Osteoblast (primary cell): ENCODE measurements at regions not wholly inside any gene's neighbourhood (a gene's known extent, or its start where the extent isn't known, plus 50 kb on each side); places are given as distances from the start of the nearest gene placed in this dataset.
A peak's percentile ranks its signal among the peaks of the same experiment; 100 is the strongest.
"Not testable (repeated sequence)": the region's sequence is repeated elsewhere in the genome, so short reads cannot be mapped to it uniquely, and the experiment has no call there.

Source experiments
- DNase-seq: peaks from one replicate; pipeline ENCODE4 v3.0.0; 2011; ENCODE audit warnings: low spot score, mixed read lengths; ENCODE audit not compliant: insufficient read length; ENCODE audit errors: missing footprints
- H2AFZ ChIP-seq: 2 replicates; pipeline ENCODE4 v1.6.0; 2011; ENCODE audit warnings: mild to moderate bottlenecking, low read length
- H3K27ac ChIP-seq: 2 replicates; pipeline ENCODE4 v1.5.1; 2011; ENCODE audit warnings: mild to moderate bottlenecking, low read depth, low read length, moderate library complexity
- H3K27me3 ChIP-seq: 2 replicates; pipeline ENCODE4 v1.6.0; 2012; ENCODE audit warnings: mild to moderate bottlenecking, control low read depth, inconsistent platforms, low read length, moderate library complexity; ENCODE audit not compliant: insufficient read depth
- H3K36me3 ChIP-seq: 2 replicates; pipeline ENCODE4 v1.5.1; 2011; ENCODE audit warnings: mild to moderate bottlenecking, low read length, control low read depth, moderate library complexity; ENCODE audit not compliant: insufficient read depth
- H3K4me1 ChIP-seq: 2 replicates; pipeline ENCODE4 v1.5.1; 2011; ENCODE audit warnings: mild to moderate bottlenecking, low read length, control low read depth, moderate library complexity; ENCODE audit not compliant: insufficient read depth
- H3K4me2 ChIP-seq: 2 replicates; pipeline ENCODE4 v1.6.0; 2011; ENCODE audit warnings: mild to moderate bottlenecking, low read length; ENCODE audit not compliant: insufficient read depth
- H3K4me3 ChIP-seq: fragments of 200-600 bp; sonication (generic); 3 replicates; pipeline ENCODE4 v1.5.1; 2012; ENCODE audit warnings: mild to moderate bottlenecking, low read length, inconsistent platforms; ENCODE audit not compliant: insufficient read depth
- H3K79me2 ChIP-seq: 2 replicates; pipeline ENCODE4 v1.6.0; 2012; ENCODE audit warnings: mild to moderate bottlenecking, low read length, control low read depth, inconsistent platforms; ENCODE audit not compliant: insufficient read depth
- H3K9me3 ChIP-seq: 2 replicates; pipeline ENCODE4 v1.5.1; 2011; ENCODE audit warnings: low read depth, low read length, control low read depth
- H4K20me1 ChIP-seq: 2 replicates; pipeline ENCODE4 v1.6.0; 2012; ENCODE audit warnings: mild to moderate bottlenecking, low read length, control low read depth; ENCODE audit not compliant: insufficient read depth
- TF ChIP-seq, protein P1 (sequence below): IDR thresholded peaks from 2 replicates; pipeline ENCODE4 v1.5.1; 2011; ENCODE audit warnings: mild to moderate bottlenecking, low read depth, low read length, moderate library complexity; ENCODE audit errors: extremely low read depth

DNA sequence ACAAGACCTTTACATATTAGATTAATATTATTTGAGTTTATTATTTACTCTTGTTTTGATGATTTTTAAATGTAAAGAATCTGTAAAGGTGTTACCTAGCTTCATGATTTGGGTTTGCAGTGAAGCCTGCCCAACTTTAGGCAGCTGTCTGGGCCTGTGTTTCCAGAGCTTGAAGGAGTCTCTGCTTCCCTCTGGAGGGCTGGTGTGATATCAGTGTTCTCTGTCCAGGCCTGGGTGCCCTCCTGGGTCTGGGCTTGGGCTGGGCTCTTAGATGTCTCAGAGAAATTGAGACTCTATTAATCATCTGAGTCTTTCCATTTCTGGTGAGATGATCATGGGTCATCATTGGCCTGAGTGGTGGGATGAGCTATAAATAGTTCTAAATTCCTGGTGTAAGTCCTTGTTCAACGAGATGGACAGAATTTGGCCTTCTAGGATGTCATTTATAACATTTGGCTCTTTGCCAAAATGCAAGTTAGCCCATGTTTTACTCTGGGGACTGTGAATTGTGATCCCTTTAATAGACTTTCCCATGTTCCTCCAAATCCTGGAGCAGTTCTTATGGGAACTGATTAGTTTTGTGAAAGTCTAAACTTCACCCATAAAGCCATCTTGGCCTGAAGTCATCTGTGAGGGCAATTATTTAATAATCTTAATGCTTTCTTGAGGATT lies 397.3 kb downstream of the TMEM121 start:
- not testable (repeated sequence) for H3K27me3 ChIP-seq
- peak; percentile 56 for DNase-seq

DNA sequence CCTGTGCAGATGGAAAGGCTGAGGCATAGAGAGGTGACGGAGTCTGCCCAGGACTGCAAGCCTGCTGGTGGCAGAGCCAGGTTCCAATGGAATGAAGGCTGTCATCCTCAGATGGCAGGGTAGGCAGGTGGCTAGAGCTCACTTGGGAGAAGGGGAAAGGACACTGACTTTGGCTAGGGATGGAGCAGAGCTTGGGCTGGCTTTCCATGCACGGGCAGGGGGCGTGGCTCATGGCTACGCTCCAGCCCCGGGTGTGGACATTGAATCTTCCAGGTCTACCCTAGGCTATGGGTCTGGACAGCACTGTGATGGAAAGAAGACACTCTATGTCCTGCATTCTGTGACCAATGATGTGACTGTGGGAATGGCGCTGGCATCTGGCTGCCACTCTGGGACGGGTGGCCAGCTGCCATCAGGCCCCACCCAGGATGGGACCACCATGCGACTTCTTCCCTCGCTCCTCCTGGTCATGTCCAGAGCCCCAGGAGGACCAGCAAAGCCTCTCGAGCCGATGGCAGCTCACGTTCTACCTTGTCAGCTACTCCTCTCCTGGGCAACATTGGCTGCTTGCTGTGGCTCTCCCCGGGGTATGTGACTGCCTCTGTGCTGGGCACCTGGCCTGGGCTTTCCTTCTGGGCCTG lies 398.7 kb downstream of the TMEM121 start:
- Histone ChIP-seq H3K4me2 (no peak overlapping the region), H2AFZ (no peak overlapping the region), H3K27me3 (no peaks in the 10 kb centered on the region), H3K9me3 (no peaks in the 10 kb centered on the region), H3K27ac (no peak overlapping the region), H3K4me1 (no peaks in the 10 kb centered on the region), H4K20me1 (no peaks in the 10 kb centered on the region), H3K36me3 (no peaks in the 10 kb centered on the region), H3K79me2 (no peaks in the 10 kb centered on the region), H3K4me3 (no peak overlapping the region)
- TF ChIP-seq, protein P1, sequence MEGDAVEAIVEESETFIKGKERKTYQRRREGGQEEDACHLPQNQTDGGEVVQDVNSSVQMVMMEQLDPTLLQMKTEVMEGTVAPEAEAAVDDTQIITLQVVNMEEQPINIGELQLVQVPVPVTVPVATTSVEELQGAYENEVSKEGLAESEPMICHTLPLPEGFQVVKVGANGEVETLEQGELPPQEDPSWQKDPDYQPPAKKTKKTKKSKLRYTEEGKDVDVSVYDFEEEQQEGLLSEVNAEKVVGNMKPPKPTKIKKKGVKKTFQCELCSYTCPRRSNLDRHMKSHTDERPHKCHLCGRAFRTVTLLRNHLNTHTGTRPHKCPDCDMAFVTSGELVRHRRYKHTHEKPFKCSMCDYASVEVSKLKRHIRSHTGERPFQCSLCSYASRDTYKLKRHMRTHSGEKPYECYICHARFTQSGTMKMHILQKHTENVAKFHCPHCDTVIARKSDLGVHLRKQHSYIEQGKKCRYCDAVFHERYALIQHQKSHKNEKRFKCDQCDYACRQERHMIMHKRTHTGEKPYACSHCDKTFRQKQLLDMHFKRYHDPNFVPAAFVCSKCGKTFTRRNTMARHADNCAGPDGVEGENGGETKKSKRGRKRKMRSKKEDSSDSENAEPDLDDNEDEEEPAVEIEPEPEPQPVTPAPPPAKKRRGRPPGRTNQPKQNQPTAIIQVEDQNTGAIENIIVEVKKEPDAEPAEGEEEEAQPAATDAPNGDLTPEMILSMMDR = no peak
- no peak for DNase-seq

More for the DNA sequence above, 397.3 kb downstream of the TMEM121 start:
- H3K79me2 ChIP-seq, H3K9me3 ChIP-seq, H3K4me3 ChIP-seq, H2AFZ ChIP-seq, H3K36me3 ChIP-seq, H4K20me1 ChIP-seq, H3K4me1 ChIP-seq, H3K27ac ChIP-seq, H3K4me2 ChIP-seq: not testable (repeated sequence)

DNA sequence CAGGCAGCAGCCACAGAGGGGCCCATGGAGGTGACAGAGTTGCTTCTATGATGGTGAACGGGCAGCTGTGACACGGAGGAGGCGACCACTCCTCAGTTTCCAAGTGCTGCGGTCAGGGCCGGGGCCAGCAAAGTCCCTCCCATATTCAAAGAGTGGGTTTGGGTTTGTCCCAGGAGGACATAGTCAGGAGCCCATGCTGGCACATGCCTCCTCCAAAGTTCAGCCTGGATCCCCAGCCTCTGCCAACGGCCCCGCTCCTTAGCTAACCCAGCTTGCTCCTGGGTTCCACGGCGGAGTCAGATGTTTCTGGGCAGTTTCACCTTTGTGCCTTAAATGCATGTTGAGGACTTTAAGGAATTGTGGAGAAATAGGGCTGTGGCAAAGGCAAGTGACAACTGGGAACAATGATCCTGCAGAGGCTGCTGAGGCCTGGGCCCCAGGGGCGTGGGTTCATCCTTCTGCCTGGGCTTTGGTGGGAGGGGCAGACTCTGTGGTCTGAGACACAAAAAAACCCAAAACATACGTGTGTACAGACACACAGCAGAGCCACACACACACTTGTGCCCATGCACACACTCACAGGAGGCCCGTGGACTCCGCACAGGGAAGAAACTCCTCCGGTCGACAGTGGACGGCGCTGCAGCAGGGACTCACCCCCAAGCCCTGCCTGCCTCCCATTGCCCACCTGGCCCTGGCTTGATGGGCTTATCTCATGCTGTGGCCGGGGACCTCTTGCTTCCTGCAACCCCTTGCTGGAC lies 399.4 kb downstream of the TMEM121 start:
- Histone ChIP-seq H3K27ac (no peak overlapping the region), H3K4me3 (no peak overlapping the region), H3K4me1 (no peaks in the 10 kb centered on the region), H3K36me3 (no peaks in the 10 kb centered on the region), H3K79me2 (no peaks in the 10 kb centered on the region), H3K9me3 (no peaks in the 10 kb centered on the region), H2AFZ (no peak overlapping the region), H4K20me1 (no peaks in the 10 kb centered on the region), H3K4me2 (no peak overlapping the region), H3K27me3 (no peaks in the 10 kb centered on the region)
- peak; percentile 36 for DNase-seq
- TF ChIP-seq, protein P1 = no peak

DNA sequence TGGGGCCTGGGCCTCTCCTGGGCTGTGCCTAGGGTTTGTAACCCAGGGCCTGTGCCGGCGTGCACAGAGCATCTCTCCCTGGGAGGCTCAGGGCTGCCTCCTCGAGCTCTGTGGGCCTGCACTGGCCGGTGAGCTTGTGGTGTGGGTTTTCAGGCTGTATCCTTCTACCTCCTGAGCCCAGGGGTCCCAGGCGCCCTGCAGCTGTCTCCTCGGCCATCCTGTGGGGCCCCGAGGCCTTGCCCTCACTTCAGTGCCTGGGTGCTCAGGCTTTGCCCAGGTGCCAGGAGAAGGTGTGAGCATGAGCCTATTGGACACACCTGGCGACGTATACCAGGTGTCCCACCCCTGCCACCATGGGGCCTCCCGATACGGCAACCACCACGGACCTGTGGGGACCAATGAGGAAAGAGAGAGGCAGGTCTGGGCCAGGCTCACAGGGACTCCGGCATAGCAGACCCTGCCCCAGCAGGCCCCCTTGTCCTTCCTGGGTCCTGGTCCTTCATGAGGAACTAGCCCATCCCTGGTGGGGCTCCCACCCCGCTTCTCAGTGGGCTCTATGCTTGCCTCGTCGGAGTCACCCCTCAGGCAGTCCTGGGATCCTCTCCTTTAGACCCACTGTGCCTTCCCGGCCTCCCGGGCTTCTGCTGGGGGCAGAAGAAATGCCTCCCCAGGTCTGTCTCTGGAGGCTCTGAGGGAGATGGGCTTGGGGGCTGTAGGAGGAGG lies 400.2 kb downstream of the TMEM121 start:
- Histone ChIP-seq H3K27me3 (no peaks in the 10 kb centered on the region), H3K36me3 (no peaks in the 10 kb centered on the region), H3K4me2 (no peak overlapping the region), H4K20me1 (no peaks in the 10 kb centered on the region), H3K27ac (no peak overlapping the region), H2AFZ (no peak overlapping the region), H3K4me1 (no peaks in the 10 kb centered on the region), H3K4me3 (no peak overlapping the region), H3K79me2 (no peaks in the 10 kb centered on the region), H3K9me3 (no peaks in the 10 kb centered on the region)
- TF ChIP-seq, protein P1 = no peak
- DNase-seq = peak; percentile 21
